ENCODE measurements at regions not wholly inside any gene's neighbourhood (a gene's known extent, or its start where the extent isn't known, plus 50 kb on each side); places are given as distances from the start of the nearest gene placed in this dataset.

GRCh38 chr3:71862371-71863140, 77.6 kb upstream of the PROK2 start:
- peaks cover 4% of the 10 kb centered on the region for H3K36me3 Mint-ChIP-seq (ENCODE audit: unreplicated experiment)
- H3K27me3 Mint-ChIP-seq (ENCODE audit: unreplicated experiment): peaks cover 4% of the 10 kb centered on the region
- no peak overlapping the region for H3K27ac Mint-ChIP-seq (ENCODE audit: unreplicated experiment)

GRCh38 chr3:71859123-71859519, 74.2 kb upstream of the PROK2 start:
- Mint-ChIP-seq H3K27ac (ENCODE audit: unreplicated experiment) (no peak overlapping the region), H3K27me3 (ENCODE audit: unreplicated experiment) (peaks cover 5% of the 10 kb centered on the region), H3K4me3 (ENCODE audit: unreplicated experiment) (no peak overlapping the region), H3K9me3 (ENCODE audit: unreplicated experiment) (no peaks in the 10 kb centered on the region), H3K36me3 (ENCODE audit: unreplicated experiment) (peaks cover 4% of the 10 kb centered on the region), H3K4me1 (ENCODE audit: low read depth, unreplicated experiment) (peaks cover 3% of the 10 kb centered on the region)
- no peak for DNase-seq
- no peak for TF ChIP-seq CTCF (IDR thresholded peaks at IDR 0.05; ENCODE audit: partially characterized antibody, unreplicated experiment)

More at GRCh38 chr3:71862371-71863140, 77.6 kb upstream of the PROK2 start:
- H3K4me1 Mint-ChIP-seq (ENCODE audit: low read depth, unreplicated experiment): peaks cover 7% of the 10 kb centered on the region
- no peak overlapping the region for H3K4me3 Mint-ChIP-seq (ENCODE audit: unreplicated experiment)
- no peaks in the 10 kb centered on the region for H3K9me3 Mint-ChIP-seq (ENCODE audit: unreplicated experiment)
- DNase-seq: no peak
- no peak for TF ChIP-seq CTCF (IDR thresholded peaks at IDR 0.05; ENCODE audit: partially characterized antibody, unreplicated experiment)

GRCh38 chr3:71858503-71859122, 73.7 kb upstream of the PROK2 start:
- Mint-ChIP-seq H3K4me1 (ENCODE audit: low read depth, unreplicated experiment) (peaks cover 2% of the 10 kb centered on the region), H3K36me3 (ENCODE audit: unreplicated experiment) (peaks cover 4% of the 10 kb centered on the region), H3K27ac (ENCODE audit: unreplicated experiment) (no peak overlapping the region), H3K27me3 (ENCODE audit: unreplicated experiment) (peaks cover 3% of the 10 kb centered on the region), H3K9me3 (ENCODE audit: unreplicated experiment) (no peaks in the 10 kb centered on the region), H3K4me3 (ENCODE audit: unreplicated experiment) (no peak overlapping the region)
- no peak for DNase-seq
- no peak for TF ChIP-seq CTCF (IDR thresholded peaks at IDR 0.05; ENCODE audit: partially characterized antibody, unreplicated experiment)

GRCh38 chr3:71857956-71858355, 73.0 kb upstream of the PROK2 start:
- H3K27ac Mint-ChIP-seq (ENCODE audit: unreplicated experiment): no peak overlapping the region
- TF ChIP-seq CTCF (IDR thresholded peaks at IDR 0.05; ENCODE audit: partially characterized antibody, unreplicated experiment): no peak
- no peak for DNase-seq
- no peak overlapping the region for H3K4me3 Mint-ChIP-seq (ENCODE audit: unreplicated experiment)
- peaks cover 3% of the 10 kb centered on the region for H3K27me3 Mint-ChIP-seq (ENCODE audit: unreplicated experiment)
- no peaks in the 10 kb centered on the region for H3K4me1 Mint-ChIP-seq (ENCODE audit: low read depth, unreplicated experiment)
- H3K36me3 Mint-ChIP-seq (ENCODE audit: unreplicated experiment): peaks cover 4% of the 10 kb centered on the region
- no peaks in the 10 kb centered on the region for H3K9me3 Mint-ChIP-seq (ENCODE audit: unreplicated experiment)

- TF ChIP-seq CTCF (IDR thresholded peaks at IDR 0.05; ENCODE audit: partially characterized antibody, unreplicated experiment): no peak
- DNase-seq: no peak
- H3K4me3 Mint-ChIP-seq (ENCODE audit: unreplicated experiment): no peak overlapping the region
Observed at GRCh38 chr3:71854706-71855105, 69.8 kb upstream of the PROK2 start.

More at GRCh38 chr3:71854706-71855105, 69.8 kb upstream of the PROK2 start:
- Mint-ChIP-seq H3K27me3 (ENCODE audit: unreplicated experiment) (peaks cover 3% of the 10 kb centered on the region), H3K9me3 (ENCODE audit: unreplicated experiment) (no peaks in the 10 kb centered on the region), H3K36me3 (ENCODE audit: unreplicated experiment) (peaks cover 2% of the 10 kb centered on the region), H3K27ac (ENCODE audit: unreplicated experiment) (no peak overlapping the region), H3K4me1 (ENCODE audit: low read depth, unreplicated experiment) (no peaks in the 10 kb centered on the region)

All from glutamatergic neuron (in vitro differentiated cells).